CD14-positive monocyte (primary cell): ENCODE measurements at regions not wholly inside any gene's neighbourhood (a gene's known extent, or its start where the extent isn't known, plus 50 kb on each side); places are given as distances from the start of the nearest gene placed in this dataset.

Experiments
- DNase-seq, 3 donors: peaks; one replicate each; pipeline ENCODE4 v3.0.0-alpha.2; 2011 to 2022
- H2AFZ ChIP-seq: 2 replicates; pipeline ENCODE4 v1.6.0; 2012; ENCODE audit warnings: mild to moderate bottlenecking, low read depth, low read length, inconsistent platforms; ENCODE audit not compliant: insufficient read depth, poor library complexity, severe bottlenecking
- H3K27ac ChIP-seq, 2 donors: 1 replicate in 1 of 2; 2 replicates in 1 of 2; pipeline ENCODE4 v1.5.1; 2012 to 2013; ENCODE audit warnings: low read length in 2 of 2, control low read depth in 1 of 2, inconsistent platforms in 1 of 2, low read depth in 1 of 2, mild to moderate bottlenecking in 1 of 2
- H3K27me3 ChIP-seq, 2 donors: one replicate each; pipeline versions ENCODE4 v1.6.0 to v1.6.1; 2011 to 2013; ENCODE audit warnings: low read length in 2 of 2; ENCODE audit not compliant: control insufficient read depth in 2 of 2, insufficient read depth in 2 of 2
- H3K36me3 ChIP-seq, 2 donors: replicated peaks in 1 of 2; 1 replicate in 1 of 2; 2 replicates in 1 of 2; pipeline versions ENCODE4 v1.5.1 to v1.6.1; 2012 to 2013; ENCODE audit warnings: low read length in 2 of 2, control low read depth in 1 of 2, inconsistent platforms in 1 of 2, mild to moderate bottlenecking in 1 of 2; ENCODE audit not compliant: insufficient read depth in 2 of 2, control insufficient read depth in 1 of 2
- H3K4me1 ChIP-seq, 2 donors: 1 replicate in 1 of 2; 2 replicates in 1 of 2; pipeline versions ENCODE4 v1.5.1 to v1.6.1; 2012 to 2013; ENCODE audit warnings: low read length in 2 of 2, control low read depth in 1 of 2, inconsistent platforms in 1 of 2, mild to moderate bottlenecking in 1 of 2, moderate library complexity in 1 of 2; ENCODE audit not compliant: insufficient read depth in 2 of 2, control insufficient read depth in 1 of 2
- H3K4me2 ChIP-seq: replicated peaks from 2 replicates; pipeline ENCODE3; 2012; ENCODE audit warnings: low read length, moderate library complexity, mild to moderate bottlenecking; ENCODE audit not compliant: poor library complexity, severe bottlenecking; ENCODE audit errors: extremely low read depth
- H3K4me3 ChIP-seq, 3 experiments: fragments of 200-600 bp in 1 of 3; sonication (generic) in 1 of 3; replicated peaks in 1 of 3; 1 replicate in 2 of 3; 2 replicates in 1 of 3; pipeline ENCODE4 v1.5.1; 2011 to 2013; ENCODE audit warnings: low read length in 3 of 3, mild to moderate bottlenecking in 3 of 3, control low read depth in 2 of 3, low read depth in 2 of 3, inconsistent platforms in 1 of 3, moderate library complexity in 1 of 3
- H3K79me2 ChIP-seq: 2 replicates; pipeline ENCODE4 v1.6.0; 2012; ENCODE audit warnings: mild to moderate bottlenecking, control low read depth, inconsistent platforms, low read length, moderate library complexity; ENCODE audit not compliant: insufficient read depth
- H3K9ac ChIP-seq: 2 replicates; pipeline ENCODE4 v1.6.0; 2017; ENCODE audit warnings: low read length, mild to moderate bottlenecking; ENCODE audit not compliant: insufficient read depth, poor library complexity, severe bottlenecking
- H3K9me3 ChIP-seq, 2 donors: replicated peaks in 1 of 2; 1 replicate in 1 of 2; 2 replicates in 1 of 2; pipeline versions ENCODE4 v1.5.1 to v1.6.1; 2012 to 2013; ENCODE audit warnings: low read length in 2 of 2, control low read depth in 1 of 2; ENCODE audit not compliant: control insufficient read depth in 1 of 2, insufficient read depth in 1 of 2
- H4K20me1 ChIP-seq: 2 replicates; pipeline ENCODE4 v1.6.0; 2012; ENCODE audit warnings: mild to moderate bottlenecking, low read length, control low read depth, moderate library complexity; ENCODE audit not compliant: insufficient read depth
- H3K27ac Mint-ChIP-seq, 7 donors: one replicate each; pipeline ENCODE4 v1.8.0; 2020; ENCODE audit warnings: mild to moderate bottlenecking in 7 of 7, mixed read lengths in 7 of 7, moderate library complexity in 6 of 7, inconsistent platforms in 2 of 7
- H3K27me3 Mint-ChIP-seq, 3 donors: one replicate each; pipeline ENCODE4 v1.8.0; 2021 to 2022; ENCODE audit warnings: low read depth in 3 of 3, mild to moderate bottlenecking in 3 of 3, mixed read lengths in 3 of 3, moderate library complexity in 3 of 3, inconsistent platforms in 1 of 3
- H3K36me3 Mint-ChIP-seq, 2 donors: one replicate each; pipeline ENCODE4 v1.8.0; 2020; ENCODE audit warnings: mixed read lengths in 2 of 2, inconsistent platforms in 1 of 2, mild to moderate bottlenecking in 1 of 2
- H3K4me1 Mint-ChIP-seq: one replicate; pipeline ENCODE4 v1.8.0; 2020; ENCODE audit warnings: mild to moderate bottlenecking, mixed read lengths
- H3K4me3 Mint-ChIP-seq, 2 donors: one replicate each; pipeline ENCODE4 v1.8.0; 2020; ENCODE audit warnings: mild to moderate bottlenecking in 2 of 2, mixed read lengths in 2 of 2, moderate library complexity in 1 of 2
- H3K9me3 Mint-ChIP-seq, 7 donors: one replicate each; pipeline ENCODE4 v1.8.0; 2020 to 2022; ENCODE audit warnings: mixed read lengths in 7 of 7, mild to moderate bottlenecking in 6 of 7, moderate library complexity in 6 of 7, inconsistent platforms in 2 of 7
- CTCF ChIP-seq: fragments of 200-600 bp; IDR thresholded peaks from one replicate; pipeline ENCODE4 v1.8.0; 2022; ENCODE audit warnings: antibody characterized with exemption, mild to moderate bottlenecking
- WGBS: methylation state at CpG from one replicate; pipeline ENCODE4 v1.1.5; 2013; ENCODE audit warnings: missing lambda C conversion rate; ENCODE audit not compliant: insufficient coverage; 5-methylcytosine and 5-hydroxymethylcytosine counted together
- intact Hi-C, 2 donors: fragments of 100-400 bp; cut with micrococcal nuclease; formaldehyde crosslinking; loops; one replicate each; pipeline versions ENCODE4 v1.15.0 to v1.15.1; 2023

- Mint-ChIP-seq H3K36me3 (no peaks in the 10 kb centered on the region), H3K27me3 (no peaks in the 10 kb centered on the region), H3K9me3 (peaks cover 0 to 2% (median 0%) of the 10 kb centered on the region in 7 donors), H3K4me3 (no peak overlapping the region), H3K27ac (no peak overlapping the region), H3K4me1 (no peaks in the 10 kb centered on the region)
- Histone ChIP-seq H3K4me2 (no peak overlapping the region), H3K27me3 (no peaks in the 10 kb centered on the region), H3K36me3 (no peaks in the 10 kb centered on the region), H2AFZ (no peak overlapping the region), H3K9me3 (no peaks in the 10 kb centered on the region), H3K4me3 (no peak overlapping the region), H4K20me1 (no peaks in the 10 kb centered on the region), H3K4me1 (no peaks in the 10 kb centered on the region), H3K79me2 (no peaks in the 10 kb centered on the region), H3K9ac (no peak overlapping the region), H3K27ac (no peak overlapping the region)
- TF ChIP-seq CTCF = no peak
- intact Hi-C loops = no loop called here
- no peak for DNase-seq
These were observed 795.8 kb downstream of the SEMA5A start for GRCh38 chr5:8750100-8750499.

- no peak overlapping the region for H3K9ac ChIP-seq
- no peak for DNase-seq
- intact Hi-C loops = no loop called here
- no CpG with 5 or more reads among the region's 4 CpGs for WGBS
- no peaks in the 10 kb centered on the region for H3K4me1 Mint-ChIP-seq
- no peak overlapping the region for H2AFZ ChIP-seq
- H3K4me1 ChIP-seq = no peaks in the 10 kb centered on the region
- no peak for TF ChIP-seq CTCF
- no peak overlapping the region for H3K4me3 Mint-ChIP-seq
- no peaks in the 10 kb centered on the region for H3K79me2 ChIP-seq
- no peaks in the 10 kb centered on the region for H3K27me3 ChIP-seq
- H3K27ac ChIP-seq = no peak overlapping the region
- no peaks in the 10 kb centered on the region for H3K36me3 ChIP-seq
- H3K27me3 Mint-ChIP-seq = no peaks in the 10 kb centered on the region
- no peak overlapping the region for H3K4me2 ChIP-seq
- no peaks in the 10 kb centered on the region for H3K36me3 Mint-ChIP-seq
- H3K27ac Mint-ChIP-seq = no peak overlapping the region
- no peaks in the 10 kb centered on the region for H4K20me1 ChIP-seq
- no peak overlapping the region for H3K4me3 ChIP-seq
- no peaks in the 10 kb centered on the region for H3K9me3 ChIP-seq
- H3K9me3 Mint-ChIP-seq = peaks cover 0 to 2% (median 0%) of the 10 kb centered on the region in 7 donors
These were observed 793.9 kb downstream of the SEMA5A start for GRCh38 chr5:8751971-8752370.
